ENCODE measurements at regions not wholly inside any gene's neighbourhood (a gene's known extent, or its start where the extent isn't known, plus 50 kb on each side); places are given as distances from the start of the nearest gene placed in this dataset.

DNA sequence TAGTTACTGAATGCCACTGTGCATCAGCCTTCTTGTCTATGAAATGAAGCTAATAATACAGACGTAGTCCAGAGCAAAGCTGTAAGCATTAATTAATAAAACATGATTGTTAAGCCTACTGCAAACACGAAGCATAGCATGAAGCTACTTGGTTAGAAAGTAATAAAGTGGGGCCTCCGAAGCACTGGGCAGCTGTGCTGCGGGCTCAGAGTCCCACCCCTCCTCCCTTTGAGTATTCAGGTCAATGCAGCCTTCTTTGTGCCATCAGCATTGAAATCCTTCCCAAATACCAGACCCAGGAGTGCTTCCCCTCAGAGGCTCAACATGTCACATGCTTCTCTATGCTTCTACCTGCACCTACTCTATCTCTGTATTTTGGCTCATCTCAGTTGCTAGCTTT is 1112.6 kb downstream of the IGSF11 start:
- TF ChIP-seq, protein P1, sequence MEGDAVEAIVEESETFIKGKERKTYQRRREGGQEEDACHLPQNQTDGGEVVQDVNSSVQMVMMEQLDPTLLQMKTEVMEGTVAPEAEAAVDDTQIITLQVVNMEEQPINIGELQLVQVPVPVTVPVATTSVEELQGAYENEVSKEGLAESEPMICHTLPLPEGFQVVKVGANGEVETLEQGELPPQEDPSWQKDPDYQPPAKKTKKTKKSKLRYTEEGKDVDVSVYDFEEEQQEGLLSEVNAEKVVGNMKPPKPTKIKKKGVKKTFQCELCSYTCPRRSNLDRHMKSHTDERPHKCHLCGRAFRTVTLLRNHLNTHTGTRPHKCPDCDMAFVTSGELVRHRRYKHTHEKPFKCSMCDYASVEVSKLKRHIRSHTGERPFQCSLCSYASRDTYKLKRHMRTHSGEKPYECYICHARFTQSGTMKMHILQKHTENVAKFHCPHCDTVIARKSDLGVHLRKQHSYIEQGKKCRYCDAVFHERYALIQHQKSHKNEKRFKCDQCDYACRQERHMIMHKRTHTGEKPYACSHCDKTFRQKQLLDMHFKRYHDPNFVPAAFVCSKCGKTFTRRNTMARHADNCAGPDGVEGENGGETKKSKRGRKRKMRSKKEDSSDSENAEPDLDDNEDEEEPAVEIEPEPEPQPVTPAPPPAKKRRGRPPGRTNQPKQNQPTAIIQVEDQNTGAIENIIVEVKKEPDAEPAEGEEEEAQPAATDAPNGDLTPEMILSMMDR (IDR thresholded peaks at IDR 0.05): no peak

DNA sequence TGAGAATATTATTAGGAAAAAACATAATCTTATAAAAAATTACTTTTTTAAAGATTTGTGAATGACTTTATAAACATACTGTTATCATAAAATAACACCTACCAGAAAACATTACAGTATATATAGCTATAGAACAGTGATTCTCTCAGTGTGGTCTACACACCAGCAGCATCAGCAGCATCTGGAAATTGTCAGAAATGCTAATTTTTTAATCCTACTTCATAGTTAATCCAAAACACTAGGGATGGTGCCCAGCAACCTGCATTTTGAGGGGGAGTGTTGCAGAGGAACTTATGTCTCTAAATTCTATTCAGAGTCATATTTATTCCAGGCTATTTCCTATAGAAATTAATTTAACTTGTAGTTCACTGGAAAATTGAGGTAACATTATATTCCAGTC is 1107.8 kb downstream of the IGSF11 start:
- TF ChIP-seq, protein P1 (IDR thresholded peaks at IDR 0.05): no peak

DNA sequence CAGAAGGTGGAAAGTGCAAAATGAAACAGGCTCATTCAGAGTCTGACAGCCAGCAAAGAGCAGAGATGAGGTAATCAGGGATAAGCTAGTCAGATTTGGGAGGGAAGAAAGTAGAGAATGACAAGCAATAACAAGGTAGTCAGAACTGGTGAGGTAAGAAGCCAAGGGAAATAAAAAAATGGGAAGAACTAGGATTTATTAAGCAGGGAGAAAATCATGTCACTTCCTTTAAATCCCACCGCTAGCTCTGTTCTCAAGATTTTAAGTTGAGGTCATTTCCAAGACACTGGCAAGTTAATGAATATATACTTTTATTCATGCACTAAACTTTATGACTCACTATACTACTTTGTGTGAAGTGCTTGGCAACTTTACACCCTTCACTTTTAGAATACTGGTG is 1106.8 kb downstream of the IGSF11 start:
- TF ChIP-seq, protein P1 (IDR thresholded peaks at IDR 0.05): no peak

DNA sequence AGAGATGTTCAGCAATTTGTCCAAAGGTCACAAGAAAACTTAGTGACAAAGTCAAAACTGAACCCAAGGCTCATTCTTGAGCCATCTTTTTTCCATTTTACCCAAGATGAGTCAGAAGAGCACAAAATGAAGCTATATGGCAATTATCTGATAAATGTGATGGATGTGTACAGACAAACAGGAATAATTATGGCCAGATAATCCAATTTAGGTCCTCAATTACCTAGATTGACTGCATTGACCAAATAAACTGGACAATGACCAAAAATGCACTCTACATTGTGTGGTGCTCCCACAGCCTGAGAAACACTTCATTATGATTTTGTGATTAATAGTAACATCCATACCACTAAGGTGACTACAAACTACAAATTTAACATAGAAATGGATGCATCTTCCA is 1105.8 kb downstream of the IGSF11 start:
- TF ChIP-seq, protein P1 (IDR thresholded peaks at IDR 0.05): no peak

DNA sequence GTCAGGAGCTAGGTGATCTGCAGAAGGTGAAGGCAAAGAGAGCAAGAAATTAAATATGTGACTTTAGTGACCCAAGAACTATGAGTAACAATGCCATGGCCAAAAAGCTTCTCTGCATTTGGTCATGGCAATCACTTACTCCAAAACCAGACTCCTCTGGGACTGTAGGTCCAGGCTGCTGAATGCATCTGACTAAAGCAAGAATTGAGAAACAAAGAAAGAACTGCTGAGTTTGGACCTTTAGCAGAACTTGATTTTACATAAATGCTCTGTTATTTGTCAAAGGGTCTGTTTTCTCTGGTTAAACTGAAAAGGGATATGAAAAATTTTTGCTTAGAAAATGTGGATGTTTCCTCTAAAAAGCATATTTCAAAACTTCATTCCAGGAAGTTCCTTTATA is 1102.2 kb downstream of the IGSF11 start:
- TF ChIP-seq, protein P1 (IDR thresholded peaks at IDR 0.05): no peak

DNA sequence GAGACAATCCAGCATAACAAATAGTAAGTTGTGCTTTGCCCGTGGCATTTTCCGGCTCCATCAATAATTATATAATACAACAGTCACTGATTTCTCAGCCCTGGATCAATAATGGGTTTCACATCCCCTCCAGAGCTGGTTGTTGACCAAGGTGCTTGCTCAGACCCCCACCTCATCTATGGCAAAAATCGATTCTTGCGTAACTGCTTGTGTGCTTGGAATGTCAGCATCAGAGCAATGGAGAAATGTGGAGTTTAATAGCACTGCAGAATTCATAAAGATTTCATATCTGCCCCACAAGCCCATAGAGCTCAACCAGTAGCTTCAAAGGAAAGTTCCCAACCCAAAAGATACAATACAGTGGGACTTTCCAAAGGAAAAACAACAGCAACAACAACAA is 1098.5 kb downstream of the IGSF11 start:
- TF ChIP-seq, protein P1 (IDR thresholded peaks at IDR 0.05): no peak

DNA sequence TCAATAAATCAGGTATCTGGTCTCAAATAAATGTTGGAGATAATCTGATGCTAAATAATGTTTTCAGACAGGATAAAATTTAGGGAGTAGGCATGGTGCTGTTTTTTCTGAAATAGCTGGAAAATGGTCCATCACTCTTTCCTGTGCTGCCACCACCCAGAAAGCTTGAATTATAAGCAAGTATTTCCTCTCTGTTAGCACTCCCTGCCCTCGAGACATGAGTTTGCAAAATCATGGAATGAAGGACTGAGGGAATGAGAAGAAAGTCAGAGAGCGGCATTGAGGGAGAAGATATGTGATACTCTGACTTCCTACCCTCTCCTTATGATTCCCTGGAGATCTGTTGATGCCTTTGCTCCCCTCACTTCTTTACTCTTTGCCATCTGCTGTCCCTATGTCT is 1095.7 kb downstream of the IGSF11 start:
- TF ChIP-seq, protein P1 (IDR thresholded peaks at IDR 0.05): no peak

DNA sequence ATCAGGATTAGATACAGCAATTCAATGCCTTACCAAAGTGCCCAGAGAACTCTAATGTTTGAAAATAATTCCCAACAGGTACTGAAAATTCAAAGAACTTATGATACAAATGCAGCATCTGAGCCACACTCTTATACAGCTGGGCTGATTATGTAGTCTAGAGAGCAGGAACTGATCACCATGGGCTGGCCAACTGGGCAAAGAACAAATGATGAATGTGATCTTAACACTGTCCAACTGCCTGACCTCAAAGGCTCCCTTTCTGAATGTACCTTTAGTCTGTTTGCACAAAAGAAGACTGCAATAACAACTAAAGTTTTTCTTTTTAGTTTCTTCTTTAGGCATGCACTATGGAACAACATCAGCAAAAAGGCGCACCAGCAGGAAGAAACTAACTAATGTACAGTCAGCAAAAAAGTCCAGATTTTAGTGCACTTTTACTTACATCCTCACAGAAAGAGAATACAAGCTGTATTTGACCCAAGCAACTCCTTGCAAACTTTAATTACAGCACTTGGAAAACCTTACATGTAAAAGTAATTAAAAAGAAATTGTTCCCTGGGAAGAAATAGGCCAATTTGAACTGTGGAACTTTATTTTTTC is 1095.1 kb downstream of the IGSF11 start:
- TF ChIP-seq, protein P1 (IDR thresholded peaks at IDR 0.05): no peak

Measured in LNCAP (cell line).